GM20000 (cell line): ENCODE measurements at regions not wholly inside any gene's neighbourhood (a gene's known extent, or its start where the extent isn't known, plus 50 kb on each side); places are given as distances from the start of the nearest gene placed in this dataset.

Source experiments
- DNase-seq: peaks from one replicate; pipeline ENCODE4 v3.0.0; 2012; ENCODE audit warnings: low spot score
- CTCF ChIP-seq: IDR thresholded peaks from 2 replicates; pipeline ENCODE4 v1.5.1; 2012; ENCODE audit warnings: mild to moderate bottlenecking, control low read depth; ENCODE audit errors: extremely low read depth, missing control alignments

GRCh38 chr11:11756718-11757117 lies 85.1 kb upstream of the USP47 start:
- TF ChIP-seq CTCF, result no peak
- no peak for DNase-seq

GRCh38 chr11:11755871-11756270 lies 85.9 kb upstream of the USP47 start:
- DNase-seq, result no peak
- TF ChIP-seq CTCF, result no peak

GRCh38 chr11:11752679-11753078 lies 89.1 kb upstream of the USP47 start:
- TF ChIP-seq CTCF, result no peak
- no peak for DNase-seq

DNA sequence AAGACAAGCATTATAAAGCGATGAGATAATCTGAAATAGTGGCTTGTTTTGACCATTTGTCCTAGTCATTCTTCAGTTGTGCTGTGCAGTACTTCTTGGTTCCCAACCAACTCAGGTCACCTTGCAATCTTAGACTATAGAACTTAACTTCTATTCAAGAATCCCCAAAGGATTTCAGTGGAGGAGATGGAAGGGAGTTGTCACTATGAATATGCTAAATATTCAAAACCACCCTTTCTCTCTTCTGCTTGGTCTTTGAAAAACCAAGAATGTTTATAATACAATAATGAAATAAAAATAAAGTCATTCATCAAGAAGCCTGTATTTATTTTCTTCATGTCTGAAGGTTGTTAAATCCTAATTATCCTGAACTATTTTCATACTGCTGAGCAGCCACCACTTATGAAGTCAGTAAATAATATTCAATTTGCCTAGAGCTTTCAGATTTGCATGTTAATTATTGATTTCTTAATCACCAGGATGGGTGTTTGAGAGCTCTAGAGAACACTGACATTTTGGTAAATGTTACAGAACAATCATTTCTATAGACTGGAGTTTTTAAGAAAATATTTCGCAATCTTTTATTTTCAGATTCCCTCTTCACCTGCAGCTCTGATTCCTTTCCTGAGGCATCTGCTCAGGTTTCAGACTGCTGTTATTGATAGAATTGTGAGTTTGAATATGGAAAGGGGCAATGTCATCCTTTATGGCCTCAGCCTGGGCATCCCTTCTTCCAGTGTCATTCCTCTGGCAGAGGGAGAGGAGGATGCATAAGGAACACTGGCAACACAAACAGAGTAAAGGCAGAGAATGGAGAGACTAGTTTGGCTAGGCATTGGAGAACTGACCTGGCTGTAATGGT lies 91.5 kb upstream of the USP47 start:
- no peak for TF ChIP-seq CTCF
- no peak for DNase-seq

GRCh38 chr11:11748706-11749365 lies 92.9 kb upstream of the USP47 start:
- TF ChIP-seq CTCF, result no peak
- DNase-seq, result no peak

DNA sequence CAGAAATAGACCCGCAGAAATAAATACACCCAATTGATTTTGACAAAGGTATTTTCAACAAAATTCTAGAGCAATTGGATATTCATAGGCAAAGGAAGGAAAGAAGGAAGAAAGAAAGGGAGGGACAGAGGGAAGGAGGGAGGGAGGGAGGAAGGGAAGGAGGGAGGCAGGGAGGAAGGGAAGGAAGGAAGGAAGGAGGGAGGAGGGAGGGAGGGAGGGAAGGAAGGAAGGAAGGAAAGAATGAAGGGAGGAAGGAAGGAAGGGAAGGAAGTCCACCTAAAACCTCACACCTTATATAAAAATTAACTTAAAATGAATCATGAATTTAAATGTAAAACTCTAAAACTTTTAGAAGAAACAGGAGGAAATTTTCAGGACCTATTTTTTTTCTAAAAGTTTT lies 94.2 kb upstream of the USP47 start:
- no peak for TF ChIP-seq CTCF
- no peak for DNase-seq

DNA sequence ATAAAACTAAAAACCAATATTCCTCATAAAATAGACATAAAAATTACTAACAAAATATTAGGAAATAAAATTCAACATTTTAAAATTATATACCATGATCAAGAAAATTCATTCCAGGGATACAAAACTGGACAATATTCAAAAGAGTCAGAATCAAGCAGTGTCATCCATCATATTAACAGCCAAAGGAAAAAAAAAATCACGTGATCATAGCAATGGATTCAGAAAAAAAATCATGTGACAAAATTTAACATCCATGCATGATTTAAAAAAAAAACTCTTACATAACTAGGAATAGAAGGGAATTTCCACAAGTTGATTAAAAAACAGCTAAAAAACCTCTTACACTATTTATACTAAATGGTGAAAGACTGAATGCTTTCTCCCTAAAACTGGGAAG lies 95.3 kb upstream of the USP47 start:
- no peak for DNase-seq
- TF ChIP-seq CTCF, result no peak
